GM04504 (cell line): ENCODE measurements at regions not wholly inside any gene's neighbourhood (a gene's known extent, or its start where the extent isn't known, plus 50 kb on each side); places are given as distances from the start of the nearest gene placed in this dataset.

ENCODE experiments used
- DNase-seq: peaks from one replicate; pipeline ENCODE4 v3.0.0-alpha.2; 2012; ENCODE audit warnings: low read depth

GRCh38 chr20:52637201-52637600 is 335.0 kb upstream of the TSHZ2 start:
- DNase-seq: no peak

- DNase-seq: no peak
Observed at GRCh38 chr20:52631469-52631868, 340.7 kb upstream of the TSHZ2 start.

- DNase-seq: no peak
Observed at GRCh38 chr20:52630138-52630537, 342.0 kb upstream of the TSHZ2 start.

GRCh38 chr20:52624281-52624680 is 347.9 kb upstream of the TSHZ2 start:
- no peak for DNase-seq

GRCh38 chr20:52622081-52622480 is 350.1 kb upstream of the TSHZ2 start:
- DNase-seq: no peak

GRCh38 chr20:52621401-52621800 is 350.8 kb upstream of the TSHZ2 start:
- DNase-seq: no peak

- no peak for DNase-seq
Observed at GRCh38 chr20:52619671-52620070, 352.5 kb upstream of the TSHZ2 start.

- no peak for DNase-seq
Observed at GRCh38 chr20:52619101-52619500, 353.1 kb upstream of the TSHZ2 start.

- no peak for DNase-seq
Observed at GRCh38 chr20:52616629-52617028, 355.5 kb upstream of the TSHZ2 start.

GRCh38 chr20:52614051-52614863 is 357.9 kb upstream of the TSHZ2 start:
- DNase-seq: no peak

- DNase-seq: no peak
Observed at GRCh38 chr20:52612046-52612632, 360.0 kb upstream of the TSHZ2 start.

- DNase-seq: no peak
Observed at GRCh38 chr20:52610749-52611148, 361.4 kb upstream of the TSHZ2 start.

- no peak for DNase-seq
Observed at GRCh38 chr20:52601295-52601971, 370.7 kb upstream of the TSHZ2 start.

GRCh38 chr20:52596256-52596655 is 375.9 kb upstream of the TSHZ2 start:
- DNase-seq: no peak

- no peak for DNase-seq
Observed at GRCh38 chr20:52595518-52595917, 376.6 kb upstream of the TSHZ2 start.

GRCh38 chr20:52593654-52594053 is 378.5 kb upstream of the TSHZ2 start:
- no peak for DNase-seq

GRCh38 chr20:52592567-52592966 is 379.6 kb upstream of the TSHZ2 start:
- DNase-seq: no peak

- no peak for DNase-seq
Observed at GRCh38 chr20:52590100-52590499, 382.1 kb upstream of the TSHZ2 start.

GRCh38 chr20:52589251-52589812 is 382.8 kb upstream of the TSHZ2 start:
- DNase-seq: no peak

- DNase-seq: no peak
Observed at GRCh38 chr20:52586660-52587059, 385.5 kb upstream of the TSHZ2 start.

GRCh38 chr20:52585333-52585732 is 386.8 kb upstream of the TSHZ2 start:
- no peak for DNase-seq

- no peak for DNase-seq
Observed at GRCh38 chr20:52578559-52578958, 387.0 kb upstream of the ZFP64 start.

- DNase-seq: no peak
Observed at GRCh38 chr20:52577696-52578095, 386.1 kb upstream of the ZFP64 start.
